Skin epidermis (tissue), 12 donors: ENCODE measurements at regions not wholly inside any gene's neighbourhood (a gene's known extent, or its start where the extent isn't known, plus 50 kb on each side); places are given as distances from the start of the nearest gene placed in this dataset.
"Not testable (repeated sequence)": the region's sequence is repeated elsewhere in the genome, so short reads cannot be mapped to it uniquely, and the experiment has no call there.

ENCODE experiments used
- H3K27ac ChIP-seq, 21 experiments: fragments of 200-600 bp; sonication (generic) in 11 of 21; one replicate each; pipeline ENCODE4 v1.5.0; 2020; ENCODE audit warnings: mild to moderate bottlenecking in 3 of 21, inconsistent platforms in 2 of 21, moderate library complexity in 2 of 21
- H3K4me3 ChIP-seq, 7 experiments: fragments of 200-600 bp; sonication (generic) in 2 of 7; one replicate each; pipeline ENCODE4 v1.5.0; 2020; ENCODE audit warnings: inconsistent platforms in 2 of 7, mild to moderate bottlenecking in 2 of 7, moderate library complexity in 1 of 7

- H3K4me3 ChIP-seq, result no peak overlapping the region
Measured at GRCh38 chr2:13604951-13605661, 888.4 kb downstream of the TRIB2 start.

GRCh38 chr2:13607139-13607538, 890.4 kb downstream of the TRIB2 start:
- no peak overlapping the region for H3K4me3 ChIP-seq

More at GRCh38 chr2:13604951-13605661, 888.4 kb downstream of the TRIB2 start:
- H3K27ac ChIP-seq, result no peak overlapping the region

GRCh38 chr2:13611939-13612338, 895.2 kb downstream of the TRIB2 start:
- no peak overlapping the region for H3K4me3 ChIP-seq

More at GRCh38 chr2:13607139-13607538, 890.4 kb downstream of the TRIB2 start:
- no peak overlapping the region for H3K27ac ChIP-seq

GRCh38 chr2:13616059-13616458, 899.3 kb downstream of the TRIB2 start:
- no peak overlapping the region for H3K27ac ChIP-seq
- H3K4me3 ChIP-seq, result no peak overlapping the region

More at GRCh38 chr2:13611939-13612338, 895.2 kb downstream of the TRIB2 start:
- no peak overlapping the region for H3K27ac ChIP-seq

GRCh38 chr2:13616616-13617015, 899.9 kb downstream of the TRIB2 start:
- Histone ChIP-seq H3K27ac (no peak overlapping the region), H3K4me3 (no peak overlapping the region)

- Histone ChIP-seq H3K27ac (no peak overlapping the region), H3K4me3 (no peak overlapping the region)
Measured at GRCh38 chr2:13628122-13628521, 911.4 kb downstream of the TRIB2 start.

GRCh38 chr2:13638181-13638580, 921.4 kb downstream of the TRIB2 start:
- H3K4me3 ChIP-seq, result no peak overlapping the region
- H3K27ac ChIP-seq, result no peak overlapping the region

- Histone ChIP-seq H3K4me3 (no peak overlapping the region), H3K27ac (no peak overlapping the region)
Measured at GRCh38 chr2:13649918-13650317, 933.2 kb downstream of the TRIB2 start.

- H3K27ac ChIP-seq, result no peak overlapping the region
- H3K4me3 ChIP-seq, result no peak overlapping the region
Measured at GRCh38 chr2:13650586-13651180, 933.9 kb downstream of the TRIB2 start.

GRCh38 chr2:13651684-13652131, 935.0 kb downstream of the TRIB2 start:
- Histone ChIP-seq H3K27ac (no peak overlapping the region), H3K4me3 (no peak overlapping the region)

- Histone ChIP-seq H3K4me3 (no peak overlapping the region), H3K27ac (no peak overlapping the region)
Measured at GRCh38 chr2:13652531-13653313, 936.0 kb downstream of the TRIB2 start.

- Histone ChIP-seq H3K4me3 (no peak overlapping the region), H3K27ac (no peak overlapping the region)
Measured at GRCh38 chr2:13654416-13654815, 937.7 kb downstream of the TRIB2 start.

GRCh38 chr2:13660231-13660630, 943.5 kb downstream of the TRIB2 start:
- H3K4me3 ChIP-seq, result no peak overlapping the region
- no peak overlapping the region for H3K27ac ChIP-seq

GRCh38 chr2:13662055-13662454, 945.3 kb downstream of the TRIB2 start:
- no peak overlapping the region for H3K27ac ChIP-seq

GRCh38 chr2:13666582-13667414, 950.1 kb downstream of the TRIB2 start:
- H3K27ac ChIP-seq, result no peak overlapping the region
- H3K4me3 ChIP-seq, result no peak overlapping the region

More at GRCh38 chr2:13662055-13662454, 945.3 kb downstream of the TRIB2 start:
- no peak overlapping the region for H3K4me3 ChIP-seq

- H3K27ac ChIP-seq, result no peak overlapping the region
- no peak overlapping the region for H3K4me3 ChIP-seq
Measured at GRCh38 chr2:13667415-13667757, 950.6 kb downstream of the TRIB2 start.

- H3K27ac ChIP-seq, result no peak overlapping the region
Measured at GRCh38 chr2:13669607-13670006, 952.9 kb downstream of the TRIB2 start.

GRCh38 chr2:13673821-13674220, 957.1 kb downstream of the TRIB2 start:
- H3K4me3 ChIP-seq, result not testable (repeated sequence)

More at GRCh38 chr2:13669607-13670006, 952.9 kb downstream of the TRIB2 start:
- H3K4me3 ChIP-seq, result no peak overlapping the region

GRCh38 chr2:13676269-13676668, 956.2 kb upstream of the LRATD1 start:
- H3K27ac ChIP-seq, result no peak overlapping the region
- H3K4me3 ChIP-seq, result no peak overlapping the region

More at GRCh38 chr2:13673821-13674220, 957.1 kb downstream of the TRIB2 start:
- not testable (repeated sequence) for H3K27ac ChIP-seq

- H3K27ac ChIP-seq, result no peak overlapping the region
- no peak overlapping the region for H3K4me3 ChIP-seq
Measured at GRCh38 chr2:13681936-13682335, 950.6 kb upstream of the LRATD1 start.
